ENCODE measurements at regions not wholly inside any gene's neighbourhood (a gene's known extent, or its start where the extent isn't known, plus 50 kb on each side); places are given as distances from the start of the nearest gene placed in this dataset.

DNA sequence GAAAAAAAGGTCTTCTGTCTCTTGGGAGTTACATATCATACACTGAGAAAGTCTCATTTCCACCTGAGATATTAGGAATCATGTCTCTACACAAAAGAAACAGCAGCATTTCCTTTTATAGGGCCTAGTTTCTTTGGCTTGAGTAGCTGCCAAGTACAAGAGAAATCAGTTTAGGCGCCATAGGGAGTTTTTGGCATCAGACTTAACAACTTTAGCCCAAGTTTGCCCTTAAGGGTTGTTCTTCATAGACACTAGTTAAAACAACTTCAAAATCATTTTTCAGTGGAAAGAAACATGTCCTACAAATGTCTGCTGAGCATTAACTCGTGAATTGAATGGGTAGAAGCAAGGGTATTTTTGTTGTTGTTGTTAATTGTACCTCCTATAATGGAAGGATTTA, 587.0 kb upstream of the DSEL start:
- H3K36me3 ChIP-seq (ENCODE audit: control insufficient read depth, insufficient read depth, low read length) = no peaks in the 10 kb centered on the region
- no peak for DNase-seq (ENCODE audit: low read depth)
- CTCF ChIA-PET = no interaction called here
- TF ChIP-seq, protein P1, sequence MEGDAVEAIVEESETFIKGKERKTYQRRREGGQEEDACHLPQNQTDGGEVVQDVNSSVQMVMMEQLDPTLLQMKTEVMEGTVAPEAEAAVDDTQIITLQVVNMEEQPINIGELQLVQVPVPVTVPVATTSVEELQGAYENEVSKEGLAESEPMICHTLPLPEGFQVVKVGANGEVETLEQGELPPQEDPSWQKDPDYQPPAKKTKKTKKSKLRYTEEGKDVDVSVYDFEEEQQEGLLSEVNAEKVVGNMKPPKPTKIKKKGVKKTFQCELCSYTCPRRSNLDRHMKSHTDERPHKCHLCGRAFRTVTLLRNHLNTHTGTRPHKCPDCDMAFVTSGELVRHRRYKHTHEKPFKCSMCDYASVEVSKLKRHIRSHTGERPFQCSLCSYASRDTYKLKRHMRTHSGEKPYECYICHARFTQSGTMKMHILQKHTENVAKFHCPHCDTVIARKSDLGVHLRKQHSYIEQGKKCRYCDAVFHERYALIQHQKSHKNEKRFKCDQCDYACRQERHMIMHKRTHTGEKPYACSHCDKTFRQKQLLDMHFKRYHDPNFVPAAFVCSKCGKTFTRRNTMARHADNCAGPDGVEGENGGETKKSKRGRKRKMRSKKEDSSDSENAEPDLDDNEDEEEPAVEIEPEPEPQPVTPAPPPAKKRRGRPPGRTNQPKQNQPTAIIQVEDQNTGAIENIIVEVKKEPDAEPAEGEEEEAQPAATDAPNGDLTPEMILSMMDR (IDR thresholded peaks at IDR 0.05; ENCODE audit: insufficient read depth, low read depth, low read length) = no peak
- POLR2A ChIA-PET = no interaction called here
- H3K4me3 ChIP-seq (ENCODE audit: low read depth, low read length) = no peak overlapping the region
- H3K27me3 ChIP-seq (ENCODE audit: control insufficient read depth, insufficient read depth, low read length) = no peaks in the 10 kb centered on the region

DNA sequence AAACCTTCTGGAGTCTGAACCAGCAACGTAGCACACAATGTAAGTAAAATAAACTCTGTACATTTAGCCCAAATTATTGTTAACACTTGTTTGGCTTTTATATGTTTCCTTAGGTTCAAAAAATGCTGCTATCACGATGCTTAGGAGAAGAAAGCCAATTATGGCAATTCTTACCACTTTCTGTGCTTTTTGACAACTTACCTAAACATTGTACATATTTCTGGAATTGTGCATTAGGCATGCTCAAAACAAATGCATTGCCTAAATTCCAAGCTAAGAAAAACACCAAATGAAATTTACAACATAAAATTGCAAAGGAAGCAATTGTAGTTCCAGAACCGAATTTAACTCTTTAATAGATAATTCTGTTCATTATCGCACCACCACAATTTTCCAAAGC, 585.6 kb upstream of the DSEL start:
- Histone ChIP-seq H3K27me3 (ENCODE audit: control insufficient read depth, insufficient read depth, low read length) (no peaks in the 10 kb centered on the region), H3K36me3 (ENCODE audit: control insufficient read depth, insufficient read depth, low read length) (no peaks in the 10 kb centered on the region), H3K4me3 (ENCODE audit: low read depth, low read length) (no peak overlapping the region)
- TF ChIP-seq, protein P1 (IDR thresholded peaks at IDR 0.05; ENCODE audit: insufficient read depth, low read depth, low read length) = no peak
- ChIA-PET POLR2A (no interaction called here), CTCF (no interaction called here)
- DNase-seq (ENCODE audit: low read depth) = no peak

DNA sequence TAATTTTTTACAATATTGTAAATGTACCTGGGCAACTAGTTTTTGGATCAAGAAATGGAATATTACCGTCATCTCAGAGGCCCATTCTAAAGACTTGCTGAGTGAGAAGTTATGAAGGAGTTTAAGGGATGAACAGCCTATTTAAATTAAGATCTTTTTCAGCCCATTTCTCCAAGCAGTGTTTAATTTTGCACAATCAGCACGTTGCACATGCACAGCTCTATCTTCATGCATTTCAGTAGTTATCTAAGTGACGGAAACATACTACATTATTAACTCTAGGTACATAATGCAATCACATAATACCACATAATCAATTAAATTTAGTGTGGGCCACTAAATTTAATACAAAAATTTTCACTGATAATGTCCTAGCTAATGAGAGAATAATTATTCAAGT, 582.1 kb upstream of the DSEL start:
- no peak overlapping the region for H3K4me3 ChIP-seq (ENCODE audit: low read depth, low read length)
- TF ChIP-seq, protein P1 (IDR thresholded peaks at IDR 0.05; ENCODE audit: insufficient read depth, low read depth, low read length) = no peak
- DNase-seq (ENCODE audit: low read depth) = no peak
- no peaks in the 10 kb centered on the region for H3K36me3 ChIP-seq (ENCODE audit: control insufficient read depth, insufficient read depth, low read length)
- no peaks in the 10 kb centered on the region for H3K27me3 ChIP-seq (ENCODE audit: control insufficient read depth, insufficient read depth, low read length)
- CTCF ChIA-PET = no interaction called here
- POLR2A ChIA-PET = no interaction called here

DNA sequence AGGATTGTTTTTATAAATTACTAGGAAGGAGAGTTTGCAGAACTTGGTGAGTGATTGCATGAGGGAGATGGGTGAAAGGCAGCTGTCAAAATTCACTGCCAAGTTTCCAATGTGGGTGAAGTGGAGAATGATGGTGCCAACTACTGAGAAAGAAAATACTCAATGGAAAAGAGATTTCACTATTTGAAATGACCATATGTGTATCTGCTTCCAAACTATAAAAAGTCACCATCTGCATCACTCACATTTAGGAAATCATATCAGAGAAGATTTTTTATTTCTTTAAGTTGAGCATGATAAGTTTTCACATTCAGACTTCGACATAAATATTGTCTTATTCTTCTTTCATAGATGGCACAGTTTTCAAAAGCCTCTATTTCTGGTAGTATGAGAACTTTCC, 570.0 kb upstream of the DSEL start:
- Histone ChIP-seq H3K4me3 (ENCODE audit: low read depth, low read length) (no peak overlapping the region), H3K36me3 (ENCODE audit: control insufficient read depth, insufficient read depth, low read length) (no peaks in the 10 kb centered on the region), H3K27me3 (ENCODE audit: control insufficient read depth, insufficient read depth, low read length) (no peaks in the 10 kb centered on the region)
- CTCF ChIA-PET = no interaction called here
- DNase-seq (ENCODE audit: low read depth) = no peak
- TF ChIP-seq, protein P1 (IDR thresholded peaks at IDR 0.05; ENCODE audit: insufficient read depth, low read depth, low read length) = no peak
- POLR2A ChIA-PET = no interaction called here

GRCh38 chr18:68085251-68085650, 568.7 kb upstream of the DSEL start:
- H3K27me3 ChIP-seq (ENCODE audit: control insufficient read depth, insufficient read depth, low read length) = no peaks in the 10 kb centered on the region
- POLR2A ChIA-PET = no interaction called here
- H3K36me3 ChIP-seq (ENCODE audit: control insufficient read depth, insufficient read depth, low read length) = no peaks in the 10 kb centered on the region
- no peak overlapping the region for H3K4me3 ChIP-seq (ENCODE audit: low read depth, low read length)
- CTCF ChIA-PET = no interaction called here
- TF ChIP-seq, protein P1 (IDR thresholded peaks at IDR 0.05; ENCODE audit: insufficient read depth, low read depth, low read length) = no peak
- DNase-seq (ENCODE audit: low read depth) = no peak
